ENCODE measurements at regions not wholly inside any gene's neighbourhood (a gene's known extent, or its start where the extent isn't known, plus 50 kb on each side); places are given as distances from the start of the nearest gene placed in this dataset.
"Not testable (repeated sequence)": the region's sequence is repeated elsewhere in the genome, so short reads cannot be mapped to it uniquely, and the experiment has no call there.

DNA sequence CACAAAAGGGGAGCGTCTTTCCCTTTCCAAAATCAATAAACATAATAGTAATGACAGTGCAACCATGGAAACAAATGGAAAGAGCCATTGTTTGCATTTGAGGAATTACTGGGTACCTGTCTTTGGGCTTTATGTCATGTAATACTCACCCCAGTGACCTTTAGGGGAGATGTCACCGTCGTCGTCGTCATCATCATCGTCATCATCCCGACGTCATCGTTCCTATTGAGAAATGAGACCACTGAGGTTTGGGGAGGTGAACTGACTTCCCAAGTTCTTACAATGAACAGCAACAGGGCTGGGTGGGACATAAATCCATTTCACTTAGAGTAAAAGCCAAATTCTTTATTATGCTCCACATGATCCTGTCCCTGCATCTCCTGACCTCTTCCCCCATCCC is 168.9 kb upstream of the KAZN start:
- Mint-ChIP-seq H3K9me3 (peaks cover 6% of the 10 kb centered on the region), H3K4me1 (no peaks in the 10 kb centered on the region), H3K4me3 (no peak overlapping the region), H3K36me3 (ENCODE audit: low read depth) (no peaks in the 10 kb centered on the region), H3K27ac (ENCODE audit: unreplicated experiment) (no peak overlapping the region), H3K27me3 (ENCODE audit: low read depth) (no peaks in the 10 kb centered on the region)
- TF ChIP-seq, protein P1, sequence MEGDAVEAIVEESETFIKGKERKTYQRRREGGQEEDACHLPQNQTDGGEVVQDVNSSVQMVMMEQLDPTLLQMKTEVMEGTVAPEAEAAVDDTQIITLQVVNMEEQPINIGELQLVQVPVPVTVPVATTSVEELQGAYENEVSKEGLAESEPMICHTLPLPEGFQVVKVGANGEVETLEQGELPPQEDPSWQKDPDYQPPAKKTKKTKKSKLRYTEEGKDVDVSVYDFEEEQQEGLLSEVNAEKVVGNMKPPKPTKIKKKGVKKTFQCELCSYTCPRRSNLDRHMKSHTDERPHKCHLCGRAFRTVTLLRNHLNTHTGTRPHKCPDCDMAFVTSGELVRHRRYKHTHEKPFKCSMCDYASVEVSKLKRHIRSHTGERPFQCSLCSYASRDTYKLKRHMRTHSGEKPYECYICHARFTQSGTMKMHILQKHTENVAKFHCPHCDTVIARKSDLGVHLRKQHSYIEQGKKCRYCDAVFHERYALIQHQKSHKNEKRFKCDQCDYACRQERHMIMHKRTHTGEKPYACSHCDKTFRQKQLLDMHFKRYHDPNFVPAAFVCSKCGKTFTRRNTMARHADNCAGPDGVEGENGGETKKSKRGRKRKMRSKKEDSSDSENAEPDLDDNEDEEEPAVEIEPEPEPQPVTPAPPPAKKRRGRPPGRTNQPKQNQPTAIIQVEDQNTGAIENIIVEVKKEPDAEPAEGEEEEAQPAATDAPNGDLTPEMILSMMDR (conservative IDR thresholded peaks at IDR 0.05) = no peak
- DNase-seq (ENCODE audit: low read depth, low spot score) = no peak

DNA sequence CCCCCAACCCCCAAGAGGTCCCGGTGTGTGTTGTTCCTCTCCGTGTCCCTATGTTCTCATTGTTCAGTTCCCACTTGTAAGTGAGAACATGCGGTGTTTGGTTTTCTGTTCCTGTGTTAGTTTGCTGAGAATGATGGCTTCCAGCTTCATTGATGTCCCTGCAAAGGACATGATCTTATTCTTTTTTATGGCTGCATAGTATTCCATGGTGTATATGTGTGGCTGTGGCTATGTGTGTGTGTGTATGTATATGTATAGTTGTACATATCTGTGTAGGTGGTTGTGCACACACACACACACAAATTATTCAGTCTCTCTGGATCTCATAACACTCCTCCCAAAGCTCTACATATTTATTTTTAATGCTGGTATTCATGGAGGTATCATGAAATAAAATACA is 165.8 kb upstream of the KAZN start:
- H3K4me3 Mint-ChIP-seq; H3K27ac Mint-ChIP-seq (ENCODE audit: unreplicated experiment); H3K27me3 Mint-ChIP-seq (ENCODE audit: low read depth); H3K36me3 Mint-ChIP-seq (ENCODE audit: low read depth); H3K9me3 Mint-ChIP-seq; DNase-seq (ENCODE audit: low read depth, low spot score); H3K4me1 Mint-ChIP-seq: not testable (repeated sequence)

DNA sequence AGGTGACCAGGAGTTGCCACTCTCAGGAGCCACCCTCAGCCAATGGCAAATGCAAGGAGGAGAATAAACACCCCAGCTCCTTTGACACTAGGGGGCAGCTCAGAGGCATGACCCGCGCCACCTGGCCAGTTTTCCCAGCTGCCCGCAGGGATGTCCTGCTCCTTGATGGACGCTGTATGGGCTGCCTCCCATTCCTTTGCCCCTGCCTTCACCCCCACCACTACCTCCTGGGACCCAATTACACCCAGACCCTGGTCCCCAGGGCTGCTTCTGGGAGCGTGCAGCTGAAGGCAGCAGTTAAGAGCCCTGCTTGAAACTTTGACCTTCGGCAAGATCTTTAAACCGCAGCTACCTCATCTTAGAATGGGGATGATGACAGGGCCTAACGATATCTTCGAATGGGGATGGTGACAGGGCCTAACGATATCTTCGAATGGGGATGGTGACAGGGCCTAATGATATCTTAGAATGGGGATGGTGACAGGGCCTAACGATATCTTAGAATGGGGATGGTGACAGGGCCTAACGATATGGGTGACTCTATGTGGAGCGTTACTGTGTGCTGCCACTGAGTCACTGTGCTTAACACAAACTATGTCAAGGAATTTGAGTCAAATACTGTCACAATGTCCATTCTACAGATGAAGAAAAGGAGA is 163.0 kb upstream of the KAZN start:
- Mint-ChIP-seq H3K4me1 (no peaks in the 10 kb centered on the region), H3K4me3 (no peak overlapping the region), H3K27ac (ENCODE audit: unreplicated experiment) (no peak overlapping the region), H3K36me3 (ENCODE audit: low read depth) (no peaks in the 10 kb centered on the region), H3K27me3 (ENCODE audit: low read depth) (peaks cover 6% of the 10 kb centered on the region), H3K9me3 (peaks cover 10% of the 10 kb centered on the region)
- no peak for DNase-seq (ENCODE audit: low read depth, low spot score)
- TF ChIP-seq, protein P1 (conservative IDR thresholded peaks at IDR 0.05) = peak; percentile 44

DNA sequence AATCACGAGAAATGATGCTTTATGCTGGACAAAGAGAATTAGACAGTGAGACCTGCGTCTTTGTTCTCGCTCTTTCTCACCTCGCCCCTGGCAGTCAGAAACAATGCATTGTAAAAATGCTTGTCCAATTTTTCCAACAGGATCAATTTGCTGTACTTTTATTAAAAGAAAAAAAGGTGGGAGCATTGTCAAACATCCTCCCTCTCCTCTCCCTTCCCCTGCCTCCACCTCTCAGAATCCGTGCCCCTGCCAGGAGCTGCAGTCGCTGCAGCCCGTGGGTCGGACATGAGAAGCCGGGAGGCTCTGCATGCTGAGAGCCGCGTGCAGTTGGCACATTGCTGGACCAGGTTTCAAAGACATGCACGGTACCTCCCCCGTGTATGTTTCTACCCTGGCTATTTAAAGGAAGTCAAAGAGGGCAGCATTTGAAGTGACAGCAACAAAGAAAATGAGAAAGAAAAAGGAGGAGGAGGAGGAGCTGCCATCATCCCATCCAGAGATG is 161.0 kb upstream of the KAZN start:
- DNase-seq (ENCODE audit: low read depth, low spot score) = no peak
- Mint-ChIP-seq H3K9me3 (peaks cover 10% of the 10 kb centered on the region), H3K4me1 (no peaks in the 10 kb centered on the region), H3K4me3 (no peak overlapping the region), H3K27me3 (ENCODE audit: low read depth) (peaks cover 6% of the 10 kb centered on the region), H3K27ac (ENCODE audit: unreplicated experiment) (no peak overlapping the region), H3K36me3 (ENCODE audit: low read depth) (no peaks in the 10 kb centered on the region)
- TF ChIP-seq, protein P1 (conservative IDR thresholded peaks at IDR 0.05) = no peak

DNA sequence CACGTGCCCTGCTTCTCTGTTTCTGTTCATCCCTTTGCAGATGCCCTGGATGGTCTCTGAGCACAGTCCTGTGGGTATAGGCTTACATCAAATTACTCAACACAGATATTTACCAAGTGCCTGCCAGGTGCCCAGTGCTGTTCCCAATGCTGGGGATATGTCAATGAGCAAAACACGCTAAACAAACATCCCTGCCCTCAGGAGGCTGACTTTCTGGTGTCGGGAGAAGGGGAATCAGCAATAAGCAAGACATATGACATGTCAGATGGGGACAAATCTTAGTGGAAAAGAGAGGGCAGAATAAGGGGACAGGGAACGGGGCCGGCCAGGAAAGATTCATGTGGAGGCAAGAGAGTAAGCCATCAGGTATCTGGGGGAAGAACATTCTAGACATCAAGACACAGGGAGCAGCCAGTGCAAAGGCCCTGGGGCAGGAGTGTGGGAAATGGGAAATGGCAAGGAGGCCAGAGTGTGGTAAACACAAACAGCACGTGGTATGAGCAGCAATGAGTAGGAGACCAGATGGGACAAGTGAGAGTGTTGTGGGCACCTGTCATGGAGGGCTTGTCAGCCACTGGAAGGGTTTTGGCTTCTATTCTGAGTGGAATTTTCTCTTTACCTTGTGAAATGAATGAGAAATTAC is 160.2 kb upstream of the KAZN start:
- TF ChIP-seq, protein P1 (conservative IDR thresholded peaks at IDR 0.05) = no peak
- Mint-ChIP-seq H3K4me3 (no peak overlapping the region), H3K27ac (ENCODE audit: unreplicated experiment) (no peak overlapping the region), H3K27me3 (ENCODE audit: low read depth) (peaks cover 6% of the 10 kb centered on the region), H3K36me3 (ENCODE audit: low read depth) (no peaks in the 10 kb centered on the region), H3K4me1 (no peaks in the 10 kb centered on the region), H3K9me3 (peaks cover 8% of the 10 kb centered on the region)
- no peak for DNase-seq (ENCODE audit: low read depth, low spot score)

DNA sequence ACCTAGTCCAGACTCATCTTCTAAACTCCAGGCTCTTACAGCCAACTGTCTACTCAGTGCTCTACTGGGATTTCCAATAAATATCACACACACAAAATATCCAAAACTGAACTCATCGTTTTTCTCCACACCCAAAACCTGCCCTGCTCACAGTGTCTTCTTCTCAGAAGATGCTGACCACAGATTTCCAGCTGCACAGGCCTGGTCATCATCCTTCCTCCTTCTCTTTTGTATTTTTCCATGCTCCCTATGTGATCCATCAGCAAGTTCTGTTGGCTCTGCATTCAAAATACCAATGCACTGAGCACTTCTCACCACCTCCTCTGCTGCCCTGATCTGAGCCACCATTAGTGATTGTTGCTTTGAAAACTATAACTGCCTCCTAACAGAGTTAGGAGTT is 159.5 kb upstream of the KAZN start:
- DNase-seq (ENCODE audit: low read depth, low spot score) = no peak
- peaks cover 6% of the 10 kb centered on the region for H3K27me3 Mint-ChIP-seq (ENCODE audit: low read depth)
- H3K36me3 Mint-ChIP-seq (ENCODE audit: low read depth) = no peaks in the 10 kb centered on the region
- H3K4me3 Mint-ChIP-seq = no peak overlapping the region
- peaks cover 6% of the 10 kb centered on the region for H3K9me3 Mint-ChIP-seq
- no peaks in the 10 kb centered on the region for H3K4me1 Mint-ChIP-seq
- H3K27ac Mint-ChIP-seq (ENCODE audit: unreplicated experiment) = no peak overlapping the region
- TF ChIP-seq, protein P1 (conservative IDR thresholded peaks at IDR 0.05) = no peak
